Tibial nerve (tissue), 4 donors: ENCODE measurements at regions not wholly inside any gene's neighbourhood (a gene's known extent, or its start where the extent isn't known, plus 50 kb on each side); places are given as distances from the start of the nearest gene placed in this dataset.

Experiments used
- DNase-seq, 2 donors: peaks; one replicate each; pipeline ENCODE4 v3.0.0-alpha.2; 2019; ENCODE audit warnings: low spot score in 2 of 2
- H3K27ac ChIP-seq, 4 donors: fragments of 200-600 bp; sonication (generic) in 3 of 4; one replicate each; pipeline ENCODE4 v1.5.1; 2017 to 2019; ENCODE audit warnings: mild to moderate bottlenecking in 1 of 4
- H3K27me3 ChIP-seq, 2 donors: fragments of 200-600 bp; sonication (generic) in 1 of 2; one replicate each; pipeline versions ENCODE4 v1.5.1 to v1.6.0; 2017 to 2019
- H3K36me3 ChIP-seq, 3 donors: fragments of 200-600 bp; sonication (generic); one replicate each; pipeline ENCODE4 v1.5.1; 2018 to 2019
- H3K4me1 ChIP-seq, 4 donors: fragments of 200-600 bp; sonication (generic) in 3 of 4; one replicate each; pipeline ENCODE4 v1.5.1; 2017 to 2019
- H3K4me3 ChIP-seq, 4 donors: fragments of 200-600 bp; sonication (generic) in 3 of 4; one replicate each; pipeline ENCODE4 v1.5.1; 2017 to 2019; ENCODE audit warnings: mild to moderate bottlenecking in 1 of 4, moderate library complexity in 1 of 4
- H3K9me3 ChIP-seq, 4 donors: fragments of 200-600 bp; sonication (generic) in 3 of 4; one replicate each; pipeline ENCODE4 v1.5.1; 2017 to 2019
- EP300 ChIP-seq, 2 donors: sonication (generic); formaldehyde crosslinking; IDR thresholded peaks; one replicate each; pipeline ENCODE4 v1.6.1; 2017; ENCODE audit warnings: antibody characterized with exemption in 2 of 2, mild to moderate bottlenecking in 1 of 2
- POLR2A ChIP-seq, 2 donors: fragments of 450-650 bp; IDR thresholded peaks; one replicate each; pipeline ENCODE4 v1.6.1; 2017; ENCODE audit warnings: antibody characterized with exemption in 2 of 2, mild to moderate bottlenecking in 2 of 2, moderate library complexity in 2 of 2
- WGBS, 2 donors: methylation state at CpG; one replicate each; pipeline ENCODE4 v1.1.5; 2018; 5-methylcytosine and 5-hydroxymethylcytosine counted together
- TF ChIP-seq, protein P1 (sequence below), 5 experiments: fragments of 200-600 bp in 3 of 5; fragments of 450-650 bp in 2 of 5; sonication (generic) in 3 of 5; IDR thresholded peaks; one replicate each; pipeline ENCODE4 v1.5.1; 2016 to 2019; ENCODE audit warnings: antibody characterized with exemption in 5 of 5, mild to moderate bottlenecking in 3 of 5, moderate library complexity in 2 of 5

DNA sequence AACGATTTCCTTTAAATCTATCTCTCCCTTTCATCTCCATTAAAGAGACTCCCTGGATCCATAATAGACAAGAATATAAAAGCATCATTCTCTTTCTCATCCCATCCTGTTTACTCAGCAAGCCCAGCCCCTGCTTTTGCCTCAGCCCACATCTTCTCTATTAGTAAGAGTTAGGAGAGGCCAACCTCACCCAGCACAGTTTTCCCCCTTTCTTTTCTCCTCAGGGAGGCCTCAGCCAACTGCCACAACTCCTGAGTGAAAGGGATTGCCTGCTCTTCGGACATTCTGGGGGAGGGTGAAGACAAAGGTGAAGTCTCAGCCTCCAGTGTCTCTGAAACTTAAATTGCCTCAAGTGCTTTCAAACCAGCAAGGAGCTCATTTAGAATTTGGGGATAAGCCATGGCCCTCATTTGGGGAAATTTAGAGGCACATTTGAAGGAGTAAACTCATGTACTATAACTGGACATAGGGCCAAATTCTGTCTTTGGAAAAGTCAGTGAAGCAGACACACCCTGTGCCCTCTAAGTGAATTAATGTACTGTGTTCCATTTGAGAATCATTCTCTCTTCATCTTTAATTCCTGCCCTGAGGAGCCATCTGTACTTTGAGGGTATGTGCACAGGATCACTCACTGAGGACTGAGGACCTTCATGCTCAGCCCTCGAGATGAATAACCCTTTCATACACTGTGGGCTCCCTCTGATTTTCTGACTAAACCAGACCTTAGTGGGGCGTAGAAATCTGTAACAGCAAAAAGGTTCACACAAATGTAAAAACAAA is 82.5 kb downstream of the SOX2 start:
- DNase-seq = no peak
- H3K27me3 ChIP-seq = no peaks in the 10 kb centered on the region
- WGBS, 2 donors = 49 to 50% methylated on average over 4 of the region's 4 CpGs
- no peaks in the 10 kb centered on the region for H3K9me3 ChIP-seq
- peak overlapping the region in 1 of 4 donors; percentile 15 for H3K27ac ChIP-seq
- TF ChIP-seq POLR2A (IDR thresholded peaks at IDR 0.05) (no peak), EP300 (IDR thresholded peaks at IDR 0.05) (no peak)
- TF ChIP-seq, protein P1, sequence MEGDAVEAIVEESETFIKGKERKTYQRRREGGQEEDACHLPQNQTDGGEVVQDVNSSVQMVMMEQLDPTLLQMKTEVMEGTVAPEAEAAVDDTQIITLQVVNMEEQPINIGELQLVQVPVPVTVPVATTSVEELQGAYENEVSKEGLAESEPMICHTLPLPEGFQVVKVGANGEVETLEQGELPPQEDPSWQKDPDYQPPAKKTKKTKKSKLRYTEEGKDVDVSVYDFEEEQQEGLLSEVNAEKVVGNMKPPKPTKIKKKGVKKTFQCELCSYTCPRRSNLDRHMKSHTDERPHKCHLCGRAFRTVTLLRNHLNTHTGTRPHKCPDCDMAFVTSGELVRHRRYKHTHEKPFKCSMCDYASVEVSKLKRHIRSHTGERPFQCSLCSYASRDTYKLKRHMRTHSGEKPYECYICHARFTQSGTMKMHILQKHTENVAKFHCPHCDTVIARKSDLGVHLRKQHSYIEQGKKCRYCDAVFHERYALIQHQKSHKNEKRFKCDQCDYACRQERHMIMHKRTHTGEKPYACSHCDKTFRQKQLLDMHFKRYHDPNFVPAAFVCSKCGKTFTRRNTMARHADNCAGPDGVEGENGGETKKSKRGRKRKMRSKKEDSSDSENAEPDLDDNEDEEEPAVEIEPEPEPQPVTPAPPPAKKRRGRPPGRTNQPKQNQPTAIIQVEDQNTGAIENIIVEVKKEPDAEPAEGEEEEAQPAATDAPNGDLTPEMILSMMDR (IDR thresholded peaks at IDR 0.05) = no peak
- H3K4me1 ChIP-seq = peaks cover 0 to 14% (median 3%) of the 10 kb centered on the region in 4 donors
- no peaks in the 10 kb centered on the region for H3K36me3 ChIP-seq
- no peak overlapping the region for H3K4me3 ChIP-seq

DNA sequence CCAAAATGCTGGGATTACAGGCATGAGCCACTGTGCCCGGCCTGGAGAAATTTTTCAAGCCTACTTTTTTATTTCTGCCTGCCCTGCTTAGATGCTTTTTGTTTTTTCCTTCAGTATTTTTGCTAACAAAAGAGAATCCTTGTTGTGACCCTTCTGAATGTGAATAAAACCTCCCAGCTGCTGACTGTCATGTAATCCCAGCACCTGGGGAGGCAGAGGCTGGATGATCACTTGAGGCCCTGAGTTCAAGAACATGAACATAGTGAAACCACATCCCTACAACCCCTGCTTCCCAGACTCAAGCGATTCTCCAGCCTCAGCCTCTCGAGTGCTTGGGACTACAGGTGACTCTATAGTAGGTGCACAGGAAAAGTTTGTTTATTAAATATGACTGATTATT is 84.9 kb downstream of the SOX2 start:
- Histone ChIP-seq H3K4me3 (no peak overlapping the region), H3K4me1 (peaks cover 0 to 3% (median 0%) of the 10 kb centered on the region in 4 donors), H3K9me3 (no peaks in the 10 kb centered on the region), H3K36me3 (no peaks in the 10 kb centered on the region), H3K27me3 (no peaks in the 10 kb centered on the region), H3K27ac (no peak overlapping the region)
- DNase-seq = no peak
- 79 to 94% methylated on average over 3 of the region's 3 CpGs for WGBS, 2 donors
- TF ChIP-seq POLR2A (IDR thresholded peaks at IDR 0.05) (no peak), EP300 (IDR thresholded peaks at IDR 0.05) (no peak)
- TF ChIP-seq, protein P1 (IDR thresholded peaks at IDR 0.05) = no peak

DNA sequence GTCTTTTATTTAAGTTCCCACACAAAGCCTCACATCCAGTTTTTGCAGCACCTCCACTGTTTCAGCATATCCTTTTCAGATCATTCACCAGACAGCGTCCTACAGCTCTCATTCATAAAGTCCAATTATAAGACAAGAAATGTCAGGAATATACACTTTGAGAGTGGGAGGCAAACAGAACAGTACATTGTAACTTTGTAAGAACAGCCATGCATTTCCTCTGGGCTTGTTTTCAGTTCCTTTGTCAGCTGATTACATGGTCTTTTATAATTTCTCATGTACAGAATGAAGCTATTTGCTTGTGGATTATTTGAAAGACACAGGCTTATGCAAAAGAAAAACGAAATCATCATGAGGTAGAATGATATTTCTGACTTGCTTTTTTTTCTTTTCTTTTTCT is 85.7 kb downstream of the SOX2 start:
- Histone ChIP-seq H3K9me3 (no peaks in the 10 kb centered on the region), H3K27ac (no peak overlapping the region), H3K36me3 (no peaks in the 10 kb centered on the region), H3K27me3 (no peaks in the 10 kb centered on the region), H3K4me1 (peaks cover 0 to 3% (median 0%) of the 10 kb centered on the region in 4 donors), H3K4me3 (no peak overlapping the region)
- DNase-seq = no peak
- WGBS, 2 donors = 22 to 37% methylated on average over 2 of the region's 2 CpGs
- TF ChIP-seq EP300 (IDR thresholded peaks at IDR 0.05) (no peak), POLR2A (IDR thresholded peaks at IDR 0.05) (no peak)
- TF ChIP-seq, protein P1 (IDR thresholded peaks at IDR 0.05) = no peak

DNA sequence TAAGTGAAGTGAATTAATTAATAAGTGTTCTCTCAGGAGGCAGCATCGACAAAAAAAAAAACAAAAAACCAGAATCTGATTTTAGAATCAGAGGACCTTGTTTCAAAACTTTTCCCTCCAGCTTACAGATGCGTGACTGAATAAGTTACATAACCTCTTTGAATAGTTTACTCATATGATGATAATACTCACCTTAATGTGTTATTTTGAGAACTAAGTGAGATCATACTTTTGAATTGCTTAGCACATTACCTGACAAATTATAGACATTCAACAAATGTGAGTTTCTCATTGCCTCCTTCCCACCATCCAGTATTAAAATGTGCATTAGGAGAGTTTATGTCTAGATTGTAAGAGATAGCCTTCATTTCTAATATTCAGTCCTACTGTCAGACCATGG is 94.0 kb downstream of the SOX2 start:
- Histone ChIP-seq H3K4me1 (no peaks in the 10 kb centered on the region), H3K27me3 (no peaks in the 10 kb centered on the region), H3K36me3 (no peaks in the 10 kb centered on the region), H3K9me3 (no peaks in the 10 kb centered on the region), H3K27ac (no peak overlapping the region), H3K4me3 (no peak overlapping the region)
- DNase-seq = no peak
- 66 to 78% methylated on average over 2 of the region's 2 CpGs for WGBS, 2 donors
- TF ChIP-seq POLR2A (IDR thresholded peaks at IDR 0.05) = no peak
- TF ChIP-seq, protein P1 (IDR thresholded peaks at IDR 0.05) = no peak
- TF ChIP-seq EP300 (IDR thresholded peaks at IDR 0.05) = no peak

DNA sequence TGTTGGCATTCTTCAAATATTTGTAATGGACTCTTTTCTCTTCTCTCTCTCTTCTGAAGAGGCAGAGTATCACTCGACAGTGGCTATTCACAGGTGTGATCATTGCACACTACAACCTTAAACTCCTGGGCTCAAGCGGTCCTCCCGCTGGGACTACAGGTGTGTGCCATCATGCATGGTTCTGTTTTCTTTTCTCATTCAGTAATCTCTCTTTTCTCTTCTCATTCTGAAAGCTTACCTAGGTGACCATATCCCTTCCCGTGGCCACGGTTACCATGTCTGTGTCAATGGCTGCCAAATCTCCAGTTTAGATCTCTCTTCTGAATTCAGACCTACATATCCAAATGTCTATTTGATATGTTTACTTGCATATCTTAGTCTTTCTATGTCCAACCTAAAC is 96.3 kb downstream of the SOX2 start:
- H3K36me3 ChIP-seq = no peaks in the 10 kb centered on the region
- no peak overlapping the region for H3K27ac ChIP-seq
- no peak for DNase-seq
- no peaks in the 10 kb centered on the region for H3K27me3 ChIP-seq
- 90 to 95% methylated on average over 5 of the region's 5 CpGs for WGBS, 2 donors
- no peaks in the 10 kb centered on the region for H3K9me3 ChIP-seq
- H3K4me3 ChIP-seq = no peak overlapping the region
- no peaks in the 10 kb centered on the region for H3K4me1 ChIP-seq
- TF ChIP-seq, protein P1 (IDR thresholded peaks at IDR 0.05) = no peak
- TF ChIP-seq POLR2A (IDR thresholded peaks at IDR 0.05) (no peak), EP300 (IDR thresholded peaks at IDR 0.05) (no peak)
